ENCODE measurements at regions not wholly inside any gene's neighbourhood (a gene's known extent, or its start where the extent isn't known, plus 50 kb on each side); places are given as distances from the start of the nearest gene placed in this dataset.

DNA sequence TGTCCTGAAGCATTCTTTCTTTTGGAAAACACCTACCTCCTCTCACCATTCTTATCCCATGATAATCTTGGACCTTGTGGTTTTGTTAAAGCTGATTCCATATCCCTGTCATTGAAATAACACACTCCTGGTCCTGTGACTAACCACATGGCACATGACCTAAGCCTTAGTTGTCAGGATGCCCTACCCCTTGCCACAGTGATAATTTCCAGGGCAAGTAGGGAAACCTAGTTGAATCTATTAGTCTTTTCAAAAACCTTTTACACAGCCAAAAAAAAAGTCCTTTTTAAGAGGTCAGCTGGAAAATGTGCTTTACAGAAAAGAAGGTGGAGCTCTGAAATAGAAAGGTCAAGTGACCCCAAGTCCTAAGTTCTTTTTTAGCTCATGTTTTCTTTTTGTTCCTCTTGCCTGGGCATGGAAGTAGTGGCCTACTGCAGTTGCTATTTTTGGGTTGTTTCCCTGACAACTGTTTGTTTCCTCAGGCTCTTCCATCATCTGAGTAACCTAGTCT, 608.4 kb downstream of the LRFN5 start:
- no peaks in the 10 kb centered on the region for H3K36me3 Mint-ChIP-seq (ENCODE audit: low read depth)
- H3K4me3 Mint-ChIP-seq, result no peak overlapping the region
- H3K4me1 Mint-ChIP-seq, result peaks cover 10% of the 10 kb centered on the region
- H3K9me3 Mint-ChIP-seq, result no peaks in the 10 kb centered on the region
- peak overlapping the region; percentile 89 for H3K27ac Mint-ChIP-seq
- TF ChIP-seq CTCF (IDR thresholded peaks at IDR 0.05), result no peak
- H3K27me3 Mint-ChIP-seq (ENCODE audit: low read depth, poor library complexity), result no peaks in the 10 kb centered on the region
- no peak for DNase-seq

- Mint-ChIP-seq H3K4me1 (no peaks in the 10 kb centered on the region), H3K27ac (no peak overlapping the region)
Measured at GRCh38 chr14:42200957-42201356, 594.3 kb downstream of the LRFN5 start.

DNA sequence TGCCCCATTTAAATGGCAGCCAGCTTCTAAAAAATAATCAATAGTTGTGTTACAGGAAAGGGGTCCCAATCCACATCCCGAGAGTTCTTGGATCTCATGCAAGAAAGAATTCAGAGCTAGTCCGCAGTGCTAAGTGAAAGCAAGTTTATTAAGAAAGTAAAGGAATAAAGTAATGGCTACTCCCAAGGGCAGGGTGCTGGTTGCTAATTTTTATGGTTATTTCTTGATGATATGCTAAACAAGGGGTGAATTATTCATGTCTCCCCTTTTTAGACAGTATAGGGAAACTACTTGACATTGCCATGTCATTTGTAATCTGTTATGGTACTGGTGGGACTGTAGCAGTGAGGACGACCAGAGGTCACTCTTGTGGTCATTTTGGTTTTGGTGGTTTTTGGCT, 591.3 kb downstream of the LRFN5 start:
- no peak overlapping the region for H3K4me3 Mint-ChIP-seq
- no peaks in the 10 kb centered on the region for H3K4me1 Mint-ChIP-seq
- no peak overlapping the region for H3K27ac Mint-ChIP-seq
- H3K9me3 Mint-ChIP-seq, result no peaks in the 10 kb centered on the region
- H3K27me3 Mint-ChIP-seq (ENCODE audit: low read depth, poor library complexity), result no peaks in the 10 kb centered on the region
- H3K36me3 Mint-ChIP-seq (ENCODE audit: low read depth), result no peaks in the 10 kb centered on the region
- no peak for DNase-seq
- TF ChIP-seq CTCF (IDR thresholded peaks at IDR 0.05), result no peak

More at GRCh38 chr14:42200957-42201356, 594.3 kb downstream of the LRFN5 start:
- H3K36me3 Mint-ChIP-seq (ENCODE audit: low read depth), result no peaks in the 10 kb centered on the region
- H3K27me3 Mint-ChIP-seq (ENCODE audit: low read depth, poor library complexity), result no peaks in the 10 kb centered on the region
- TF ChIP-seq CTCF (IDR thresholded peaks at IDR 0.05), result no peak
- peaks cover 6% of the 10 kb centered on the region for H3K9me3 Mint-ChIP-seq
- H3K4me3 Mint-ChIP-seq, result no peak overlapping the region
- DNase-seq, result no peak

DNA sequence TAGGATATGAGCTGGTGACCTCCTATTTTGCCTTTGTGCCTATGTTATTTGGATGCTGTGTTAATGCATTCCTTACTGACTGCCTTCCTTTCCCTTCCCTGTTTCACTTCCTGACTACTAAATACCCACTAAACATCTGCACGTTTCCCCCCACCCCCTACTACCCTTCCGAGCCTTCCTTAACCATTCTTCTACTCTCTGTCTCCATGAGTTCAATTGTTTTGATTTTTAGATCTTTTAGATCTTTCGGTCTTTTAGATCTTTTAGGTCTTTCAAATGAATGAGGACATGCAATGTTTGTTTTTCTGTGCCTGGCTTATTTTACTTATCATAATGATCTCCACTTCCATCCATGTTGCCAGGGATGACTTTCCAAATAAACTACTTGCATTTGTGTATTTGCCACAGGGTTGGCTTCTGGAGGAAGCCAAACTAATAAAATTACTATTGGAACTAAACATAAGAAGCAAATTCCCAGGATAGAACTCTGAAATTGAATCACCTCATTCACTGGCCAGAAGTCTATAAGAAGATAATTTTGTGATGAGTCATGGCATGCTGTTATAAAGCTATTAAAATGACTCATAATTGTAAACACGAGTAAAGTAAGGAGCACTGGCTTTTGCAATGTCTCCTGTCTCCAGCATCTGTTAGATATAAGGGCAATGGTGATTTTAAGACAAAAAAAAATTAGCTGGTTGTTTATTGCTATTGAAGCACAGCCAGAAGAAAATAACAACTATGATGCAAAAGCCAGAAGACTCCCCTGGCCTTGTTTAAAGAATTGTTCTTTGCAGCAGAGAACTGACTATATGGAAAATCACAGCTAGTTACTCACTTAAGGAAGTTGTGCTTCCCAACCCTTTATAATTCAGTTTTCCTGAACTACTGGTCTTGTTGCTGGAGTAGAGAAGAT, 586.3 kb downstream of the LRFN5 start:
- Mint-ChIP-seq H3K9me3 (no peaks in the 10 kb centered on the region), H3K4me1 (no peaks in the 10 kb centered on the region), H3K27me3 (ENCODE audit: low read depth, poor library complexity) (no peaks in the 10 kb centered on the region), H3K27ac (no peak overlapping the region), H3K4me3 (no peak overlapping the region), H3K36me3 (ENCODE audit: low read depth) (no peaks in the 10 kb centered on the region)
- TF ChIP-seq CTCF (IDR thresholded peaks at IDR 0.05), result no peak
- DNase-seq, result no peak

DNA sequence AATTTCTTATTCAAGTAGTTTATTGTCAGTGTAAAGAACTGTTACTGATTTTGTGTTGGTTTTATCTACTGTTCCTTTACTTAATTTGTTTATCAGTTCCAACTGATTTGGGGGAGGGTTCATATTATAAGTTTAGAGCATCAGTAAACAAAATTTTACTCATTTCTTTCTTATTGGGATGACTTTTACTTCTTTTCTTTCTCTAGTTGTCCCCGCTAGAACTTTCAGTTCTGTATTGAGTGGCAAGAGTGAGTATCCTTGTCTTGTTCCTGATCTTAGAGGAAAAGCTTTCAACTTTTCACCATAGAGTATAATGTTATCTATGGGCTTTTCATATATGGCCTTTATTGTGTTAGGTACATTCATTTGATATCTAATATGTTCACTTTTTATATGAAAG, 584.1 kb downstream of the LRFN5 start:
- Mint-ChIP-seq H3K36me3 (ENCODE audit: low read depth) (no peaks in the 10 kb centered on the region), H3K9me3 (no peaks in the 10 kb centered on the region), H3K4me1 (no peaks in the 10 kb centered on the region), H3K27me3 (ENCODE audit: low read depth, poor library complexity) (no peaks in the 10 kb centered on the region), H3K27ac (no peak overlapping the region), H3K4me3 (no peak overlapping the region)
- TF ChIP-seq CTCF (IDR thresholded peaks at IDR 0.05), result no peak
- no peak for DNase-seq

DNA sequence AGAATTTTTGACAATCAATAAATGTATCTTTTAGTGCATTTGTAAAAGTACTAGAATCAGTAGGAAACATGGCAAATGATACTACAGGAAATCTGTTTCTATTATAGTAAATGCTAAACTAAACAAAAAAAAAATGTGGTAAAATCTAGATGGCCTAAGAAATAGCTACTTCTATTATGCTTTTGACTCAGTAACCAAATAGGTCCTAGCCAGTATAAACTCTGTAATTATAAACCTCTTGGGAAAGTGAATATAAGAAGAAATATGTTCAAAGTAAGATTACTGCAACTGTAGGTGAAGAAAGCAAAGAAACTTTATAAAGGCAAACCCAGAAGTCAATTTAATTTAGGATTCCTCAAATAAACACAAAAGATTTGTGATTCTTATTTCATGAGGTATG, 581.2 kb downstream of the LRFN5 start:
- no peak overlapping the region for H3K27ac Mint-ChIP-seq

More for the DNA sequence above, 581.2 kb downstream of the LRFN5 start:
- H3K27me3 Mint-ChIP-seq (ENCODE audit: low read depth, poor library complexity), result no peaks in the 10 kb centered on the region
- no peaks in the 10 kb centered on the region for H3K4me1 Mint-ChIP-seq
- H3K9me3 Mint-ChIP-seq, result no peaks in the 10 kb centered on the region
- no peaks in the 10 kb centered on the region for H3K36me3 Mint-ChIP-seq (ENCODE audit: low read depth)
- H3K4me3 Mint-ChIP-seq, result no peak overlapping the region
- no peak for DNase-seq
- TF ChIP-seq CTCF (IDR thresholded peaks at IDR 0.05), result no peak

Measured in nephron progenitor cell (in vitro differentiated cells).